ENCODE measurements at regions not wholly inside any gene's neighbourhood (a gene's known extent, or its start where the extent isn't known, plus 50 kb on each side); places are given as distances from the start of the nearest gene placed in this dataset.
A peak's percentile ranks its signal among the peaks of the same experiment; 100 is the strongest.
"Not testable (repeated sequence)": the region's sequence is repeated elsewhere in the genome, so short reads cannot be mapped to it uniquely, and the experiment has no call there.

DNA sequence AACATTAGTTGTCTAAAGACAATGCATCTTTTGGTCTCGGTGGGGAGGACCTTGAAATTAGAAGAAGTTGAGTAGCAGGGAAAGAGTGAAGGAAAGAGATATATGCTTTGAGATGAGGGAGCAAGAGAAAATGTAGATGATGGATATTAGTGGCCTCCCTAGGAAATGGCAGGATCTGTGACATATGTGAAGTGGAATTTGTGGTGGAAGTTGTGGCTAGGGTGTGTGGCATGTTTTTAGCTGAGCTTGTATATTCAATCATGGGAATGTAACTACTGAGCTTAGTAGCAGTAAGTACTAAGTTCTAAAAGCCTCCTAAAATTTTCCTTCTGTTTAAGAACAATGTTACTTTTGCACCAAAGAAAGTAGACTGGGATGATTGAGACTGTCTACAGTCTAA lies 382.8 kb upstream of the CTSO start:
- no peak for DNase-seq (ENCODE audit: extremely low read depth, low read depth)

DNA sequence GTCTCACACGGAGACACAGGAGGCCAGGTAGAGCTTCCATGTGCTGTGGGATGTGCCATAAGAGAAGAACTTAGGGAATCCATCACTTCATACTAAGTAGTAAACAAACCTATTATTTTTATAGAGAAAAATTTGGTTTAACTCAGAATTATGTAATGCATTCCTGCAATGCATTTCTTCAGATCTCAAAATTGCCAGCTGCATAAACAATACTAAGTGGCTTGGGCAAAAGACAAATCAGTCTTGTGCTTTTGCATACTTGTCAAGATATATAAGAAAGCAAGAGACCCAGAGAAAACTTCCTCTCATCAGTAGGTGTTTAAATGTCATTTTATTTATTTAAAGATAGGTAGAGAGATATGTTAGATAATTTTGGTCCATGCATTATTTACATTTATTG lies 382.1 kb upstream of the CTSO start:
- DNase-seq (ENCODE audit: extremely low read depth, low read depth): no peak

GRCh38 chr4:156330436-156331031 lies 376.9 kb upstream of the CTSO start:
- DNase-seq (ENCODE audit: extremely low read depth, low read depth): no peak

GRCh38 chr4:156329779-156330178 lies 376.1 kb upstream of the CTSO start:
- no peak for DNase-seq (ENCODE audit: extremely low read depth, low read depth)

GRCh38 chr4:156328882-156329281 lies 375.2 kb upstream of the CTSO start:
- DNase-seq (ENCODE audit: extremely low read depth, low read depth): no peak

DNA sequence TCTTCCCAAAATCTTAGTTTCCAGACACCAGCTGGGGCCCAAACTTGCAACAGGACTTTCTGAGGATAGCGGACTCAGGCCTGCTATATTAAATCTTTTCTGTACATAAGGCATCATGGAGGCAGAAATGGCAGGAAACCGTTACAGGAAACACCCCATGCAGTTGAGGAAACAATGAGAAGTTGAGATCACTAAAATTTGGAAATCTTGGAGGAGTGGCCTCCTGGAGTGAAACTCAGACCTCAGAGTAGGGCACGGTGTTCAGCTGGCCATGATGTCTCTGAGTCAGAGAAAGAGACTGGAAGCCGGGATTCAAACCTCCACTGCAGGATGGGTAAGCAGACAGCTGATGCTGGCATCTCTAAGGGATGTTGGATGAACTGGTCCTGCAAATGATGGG lies 372.6 kb upstream of the CTSO start:
- DNase-seq (ENCODE audit: extremely low read depth, low read depth): no peak

GRCh38 chr4:156322592-156322991 lies 368.9 kb upstream of the CTSO start:
- no peak for DNase-seq (ENCODE audit: extremely low read depth, low read depth)

DNA sequence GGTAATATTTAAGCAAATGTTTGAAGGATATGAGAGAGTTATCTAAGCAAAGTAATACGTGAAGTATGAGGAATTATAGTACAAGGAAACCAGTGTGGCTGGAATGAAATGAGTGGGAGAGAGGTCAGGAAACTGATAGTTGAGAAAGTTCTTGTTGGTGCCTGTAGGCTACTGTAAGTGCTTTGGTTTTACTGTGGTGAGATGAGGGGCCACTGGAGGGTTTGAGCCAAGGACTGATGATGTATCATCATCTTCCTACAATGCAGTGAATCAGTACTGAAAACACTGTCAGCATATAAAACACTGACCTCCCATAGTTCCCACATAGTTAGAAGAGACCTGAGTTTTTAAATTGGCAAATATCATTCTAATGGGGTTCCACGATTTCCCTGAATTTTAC lies 367.5 kb upstream of the CTSO start:
- no peak for DNase-seq (ENCODE audit: extremely low read depth, low read depth)

- DNase-seq (ENCODE audit: extremely low read depth, low read depth): no peak
Observed at GRCh38 chr4:156313497-156313896, 359.8 kb upstream of the CTSO start.

DNA sequence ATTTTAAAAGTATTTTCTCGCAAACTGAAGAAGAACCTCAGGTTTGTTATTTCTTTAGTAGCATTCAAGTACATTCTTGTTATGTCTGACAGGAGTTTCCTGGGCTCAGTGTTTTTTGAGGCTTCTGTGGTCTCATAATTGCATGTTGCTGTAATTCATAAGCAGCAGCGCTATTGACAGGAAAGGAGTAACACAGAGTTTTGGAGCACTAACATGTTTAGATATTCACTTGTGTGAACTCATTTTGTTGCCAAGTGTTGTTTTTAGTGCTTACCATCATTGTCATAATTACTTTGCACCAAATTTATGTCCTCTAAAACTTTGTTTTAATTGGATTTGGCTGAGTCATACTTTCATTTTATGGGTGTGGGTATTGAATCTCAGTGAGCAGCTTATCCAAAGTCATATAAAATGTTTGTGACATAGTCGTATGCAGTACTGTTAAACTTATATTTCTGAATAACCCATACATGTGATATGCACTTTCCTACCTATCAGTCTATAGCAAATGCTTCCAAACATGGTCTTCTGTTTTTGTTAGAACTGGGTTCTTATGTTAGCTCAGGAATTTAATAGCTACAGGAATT lies 358.7 kb upstream of the CTSO start:
- no peak for DNase-seq (ENCODE audit: extremely low read depth, low read depth)

GRCh38 chr4:156309031-156309430 lies 355.4 kb upstream of the CTSO start:
- no peak for DNase-seq (ENCODE audit: extremely low read depth, low read depth)

GRCh38 chr4:156303708-156304107 lies 350.0 kb upstream of the CTSO start:
- no peak for DNase-seq (ENCODE audit: extremely low read depth, low read depth)

GRCh38 chr4:156298230-156298629 lies 344.6 kb upstream of the CTSO start:
- no peak for DNase-seq (ENCODE audit: extremely low read depth, low read depth)

DNA sequence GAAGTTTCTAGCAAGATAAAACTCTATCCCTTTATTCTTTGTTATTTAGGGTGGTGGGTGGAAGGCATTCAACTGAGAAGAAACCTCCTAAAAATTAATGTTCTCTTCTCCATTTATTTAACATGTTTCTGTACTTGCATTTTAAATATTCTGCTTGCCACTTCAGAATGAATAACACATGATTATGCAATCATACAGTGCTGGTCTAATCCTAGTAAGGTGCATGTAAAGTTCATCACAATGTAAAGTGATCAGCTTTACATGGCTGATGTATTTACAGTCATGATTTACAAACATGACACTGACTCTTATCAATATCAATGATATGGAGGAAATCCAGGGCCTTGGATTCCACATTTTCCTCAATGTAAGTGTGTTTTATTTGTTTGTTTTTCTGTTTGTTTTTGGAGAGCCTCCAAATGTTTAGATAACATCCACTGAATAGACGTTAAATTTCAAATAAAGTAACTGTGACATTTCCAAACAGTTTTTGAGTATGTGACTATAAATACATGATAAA lies 342.1 kb upstream of the CTSO start:
- no peak for DNase-seq (ENCODE audit: extremely low read depth, low read depth)

DNA sequence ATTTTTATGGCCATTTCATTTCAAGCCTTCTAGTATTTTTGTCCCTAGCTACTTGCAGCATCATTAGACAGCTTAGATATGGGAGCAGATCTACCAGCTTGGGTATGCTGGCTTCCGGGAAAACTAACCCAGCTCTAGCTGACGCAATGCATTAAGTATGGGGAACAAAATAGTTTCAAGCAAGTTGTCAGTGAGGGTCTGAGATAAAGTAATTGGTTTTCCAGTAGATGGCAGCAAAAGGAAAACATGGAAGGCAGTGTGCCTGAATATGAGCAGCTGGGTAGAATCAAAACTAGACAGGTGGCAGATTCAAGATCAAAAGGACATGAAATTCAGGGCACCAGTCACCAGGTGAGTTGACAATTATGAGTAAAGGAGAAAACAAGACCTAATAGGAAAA lies 340.9 kb upstream of the CTSO start:
- peak; percentile 77 for DNase-seq (ENCODE audit: extremely low read depth, low read depth)

DNA sequence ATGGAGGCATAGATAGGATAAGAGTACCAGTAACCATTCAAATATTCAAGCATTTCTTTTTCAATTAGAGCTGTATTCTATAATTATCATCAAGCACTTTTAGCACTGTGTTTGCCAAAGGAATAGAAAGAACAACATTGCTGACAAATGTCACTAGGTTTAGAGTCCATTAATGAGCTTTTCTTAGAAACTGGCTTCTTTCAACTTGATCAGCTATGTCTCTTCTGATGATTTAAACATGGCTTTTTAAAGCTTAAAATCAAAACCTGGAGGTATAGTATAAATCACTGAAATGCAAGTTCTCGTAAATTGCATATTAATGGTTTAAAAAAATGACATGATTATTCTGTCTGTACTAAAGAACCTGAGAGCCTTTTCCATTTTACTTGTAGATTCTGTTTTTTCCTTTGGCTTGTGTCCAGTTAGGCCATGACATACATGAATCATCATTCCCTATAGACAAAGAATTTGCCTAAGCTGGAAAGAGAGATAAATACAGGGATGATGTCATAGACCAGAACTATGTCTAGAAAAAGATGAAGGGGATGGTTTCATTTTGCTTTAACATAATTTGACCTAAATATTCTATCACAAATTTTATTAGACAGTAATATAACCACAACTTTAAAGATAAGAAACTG lies 340.1 kb upstream of the CTSO start:
- peak; percentile 43 for DNase-seq (ENCODE audit: extremely low read depth, low read depth)

DNA sequence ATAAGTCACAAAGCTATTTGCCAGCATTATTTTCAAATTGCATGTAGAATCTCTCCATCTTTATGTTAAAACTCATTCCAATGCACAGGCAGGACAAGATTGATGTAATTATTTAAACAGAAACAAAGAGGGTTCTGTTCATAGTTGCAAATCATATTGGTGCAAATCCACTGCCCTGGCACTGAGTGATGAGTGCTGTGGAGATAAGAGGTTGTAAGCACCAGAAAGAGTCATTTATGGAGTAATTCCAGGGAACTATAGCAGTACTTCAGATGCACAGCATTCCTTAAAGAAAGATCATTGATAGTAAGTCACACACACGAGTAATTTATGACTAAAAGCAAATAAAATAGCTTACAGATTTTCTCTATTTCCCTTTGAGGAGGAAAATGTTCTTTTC lies 337.7 kb upstream of the CTSO start:
- peak; percentile 60 for DNase-seq (ENCODE audit: extremely low read depth, low read depth)

- no peak for DNase-seq (ENCODE audit: extremely low read depth, low read depth)
Observed at GRCh38 chr4:156290811-156291210, 337.1 kb upstream of the CTSO start.

GRCh38 chr4:156290026-156290425 lies 336.4 kb upstream of the CTSO start:
- DNase-seq (ENCODE audit: extremely low read depth, low read depth): not testable (repeated sequence)

- no peak for DNase-seq (ENCODE audit: extremely low read depth, low read depth)
Observed at GRCh38 chr4:156280686-156281085, 327.0 kb upstream of the CTSO start.

DNA sequence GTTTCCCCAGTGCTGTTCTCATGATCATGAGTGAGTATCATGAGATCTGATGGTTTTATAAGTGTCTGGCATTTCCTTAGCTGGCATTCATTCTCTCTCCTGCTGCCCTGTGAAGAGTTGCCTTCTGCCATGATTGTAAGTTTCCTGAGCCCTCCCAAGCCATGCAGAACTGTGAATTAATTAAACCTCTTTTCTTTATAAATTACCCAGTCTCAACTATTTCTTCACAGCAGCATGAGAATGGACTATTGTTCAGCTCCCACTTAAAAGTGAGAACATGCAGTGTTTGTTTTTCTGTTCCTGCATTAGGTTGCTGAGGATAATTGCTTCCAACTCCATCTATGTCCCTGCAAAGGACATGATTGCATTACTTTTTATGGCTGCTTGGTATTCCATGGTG lies 311.7 kb upstream of the CTSO start:
- no peak for DNase-seq (ENCODE audit: extremely low read depth, low read depth)

GRCh38 chr4:156261230-156261629 lies 307.6 kb upstream of the CTSO start:
- DNase-seq (ENCODE audit: extremely low read depth, low read depth): no peak
